A549 (cell line): ENCODE measurements at regions not wholly inside any gene's neighbourhood (a gene's known extent, or its start where the extent isn't known, plus 50 kb on each side); places are given as distances from the start of the nearest gene placed in this dataset.

ENCODE experiments used
- ATAC-seq, 2 experiments: fragments of 200-7000 bp in 1 of 2; fragments of >200 bp in 1 of 2; cut with Nextera tagmentation in 1 of 2; cut with Tn5 transposase in 1 of 2; 3 replicates each; pipeline versions ENCODE4 v1.8.0 to v1.9.1; 2018 to 2020; ENCODE audit warnings: mild to moderate bottlenecking in 1 of 2, moderate library complexity in 1 of 2
- CTCF ChIA-PET: fragments of 300-600 bp; sonication (Branson Sonifier 250); formaldehyde crosslinking; extraction: SDS; loops from one replicate; lab custom pipeline; 2021; ENCODE audit warnings: antibody characterized with exemption, inconsistent platforms; lab: Yijun Ruan, JAX
- POLR2A ChIA-PET: fragments of 350-600 bp; formaldehyde crosslinking; extraction: SDS; loops from one replicate; lab custom pipeline; 2021; ENCODE audit warnings: antibody characterized with exemption, inconsistent platforms; lab: Yijun Ruan, JAX
- DNase-seq, 2 experiments: peaks; one replicate each; pipeline versions ENCODE4 v3.0.0 to v3.0.0-alpha.2; 2011 to 2016; ENCODE audit warnings: low read depth in 1 of 2, low spot score in 1 of 2
- FAIRE-seq: peaks from 2 replicates; lab custom pipeline; 2011; peaks lifted over from hg19 to GRCh38; lab: Jason Lieb, UNC
- H3K27ac ChIP-seq, 2 experiments: fragments of >200 bp; sonication (Bioruptor Twin); formaldehyde crosslinking; 3 replicates each; pipeline ENCODE4 v1.5.1; 2016 to 2017
- H3K4me1 ChIP-seq: fragments of >200 bp; sonication (Bioruptor Twin); formaldehyde crosslinking; 3 replicates; pipeline ENCODE4 v1.6.1; 2016
- H3K4me2 ChIP-seq: fragments of >200 bp; sonication (Bioruptor Twin); formaldehyde crosslinking; 3 replicates; pipeline ENCODE4 v1.6.1; 2016
- H3K4me3 ChIP-seq: fragments of >200 bp; sonication (Bioruptor Twin); formaldehyde crosslinking; 3 replicates; pipeline ENCODE4 v1.5.1; 2016
- H3K9me3 ChIP-seq: fragments of >200 bp; sonication (Bioruptor Twin); formaldehyde crosslinking; 3 replicates; pipeline ENCODE4 v1.6.1; 2016
- CBX2 ChIP-seq: fragments of 200-600 bp; sonication (generic); IDR thresholded peaks from 2 replicates; pipeline ENCODE4 v1.6.1; 2016; ENCODE audit warnings: low read depth, mild to moderate bottlenecking, borderline replicate concordance
- CBX8 ChIP-seq: fragments of 200-600 bp; sonication (generic); IDR thresholded peaks from 2 replicates; pipeline ENCODE4 v1.6.1; 2016
- CEBPB ChIP-seq, 2 experiments: fragments of >200 bp in 1 of 2; sonication (Bioruptor Twin) in 1 of 2; formaldehyde crosslinking in 1 of 2; IDR thresholded peaks; 2 replicates each; pipeline ENCODE4 v1.6.1; 2012 to 2016
- CHD2 ChIP-seq: fragments of 150-350 bp; IDR thresholded peaks from 2 replicates; pipeline ENCODE4 v1.6.1; 2014; ENCODE audit warnings: low read length; ENCODE audit not compliant: partially characterized antibody
- CHD4 ChIP-seq: fragments of 200-600 bp; sonication (generic); IDR thresholded peaks from 2 replicates; pipeline ENCODE4 v1.6.1; 2016; ENCODE audit warnings: antibody characterized with exemption, mild to moderate bottlenecking, borderline replicate concordance
- ESRRA ChIP-seq: fragments of 150-350 bp; IDR thresholded peaks from 2 replicates; pipeline ENCODE4 v1.6.1; 2014; ENCODE audit warnings: mild to moderate bottlenecking, low read length, borderline replicate concordance
- FOXS1 ChIP-seq: fragments of 250-450 bp; sonication (Bioruptor Pico); IDR thresholded peaks from 2 replicates; pipeline ENCODE4 v1.5.0; 2020; ENCODE audit warnings: mild to moderate bottlenecking, moderate library complexity
- HOXA7 ChIP-seq: fragments of 250-450 bp; sonication (Bioruptor Pico); IDR thresholded peaks from 2 replicates; pipeline ENCODE4 v1.5.0; 2020; ENCODE audit warnings: mild to moderate bottlenecking, moderate library complexity
- HOXB13 ChIP-seq: fragments of 250-450 bp; sonication (Bioruptor Pico); IDR thresholded peaks from 2 replicates; pipeline ENCODE4 v1.5.0; 2020; ENCODE audit warnings: low read depth, mild to moderate bottlenecking, moderate library complexity
- JUN ChIP-seq, 2 experiments: fragments of >200 bp; sonication (Bioruptor Twin); formaldehyde crosslinking; IDR thresholded peaks; 2 replicates in 1 of 2; 3 replicates in 1 of 2; pipeline ENCODE4 v1.6.1; 2016 to 2017
- KDM1A ChIP-seq: fragments of 200-600 bp; sonication (generic); IDR thresholded peaks from 2 replicates; pipeline ENCODE4 v1.6.1; 2016; ENCODE audit warnings: low read depth, mild to moderate bottlenecking
- KDM5A ChIP-seq: fragments of 200-600 bp; sonication (generic); IDR thresholded peaks from 2 replicates; pipeline ENCODE4 v1.6.1; 2016; ENCODE audit warnings: antibody characterized with exemption, mild to moderate bottlenecking
- NPAS2 ChIP-seq: fragments of 250-450 bp; sonication (Bioruptor Pico); IDR thresholded peaks from 2 replicates; pipeline ENCODE4 v1.8.0; 2022; ENCODE audit warnings: mild to moderate bottlenecking, moderate library complexity, borderline replicate concordance
- NR3C1 ChIP-seq: fragments of >200 bp; sonication (Bioruptor Twin); formaldehyde crosslinking; IDR thresholded peaks from 3 replicates; pipeline ENCODE4 v1.6.1; 2017
- POLR2AphosphoS2 ChIP-seq: conservative IDR thresholded peaks from 2 replicates; pipeline ENCODE4 v1.6.1; 2012; ENCODE audit warnings: low read length, improper control_type of control experiment, inconsistent platforms
- RAD21 ChIP-seq, 2 experiments: fragments of >200 bp in 1 of 2; sonication (Bioruptor Twin) in 1 of 2; formaldehyde crosslinking in 1 of 2; IDR thresholded peaks in 1 of 2; conservative IDR thresholded peaks in 1 of 2; 2 replicates in 1 of 2; 3 replicates in 1 of 2; pipeline ENCODE4 v1.6.1; 2012 to 2018; ENCODE audit warnings: inconsistent platforms in 1 of 2
- RFX5 ChIP-seq: fragments of 450-650 bp; IDR thresholded peaks from 2 replicates; pipeline ENCODE4 v1.7.1; 2014; ENCODE audit warnings: antibody characterized with exemption, mild to moderate bottlenecking, moderate library complexity
- RNF2 ChIP-seq: fragments of 200-600 bp; sonication (generic); IDR thresholded peaks from 2 replicates; pipeline ENCODE4 v1.6.1; 2016; ENCODE audit warnings: low read depth, mild to moderate bottlenecking, antibody characterized with exemption, moderate library complexity, borderline replicate concordance
- SMC3 ChIP-seq: fragments of >200 bp; sonication (Bioruptor Twin); formaldehyde crosslinking; IDR thresholded peaks from 3 replicates; pipeline ENCODE4 v1.6.1; 2018; ENCODE audit warnings: inconsistent platforms
- ZNF302 ChIP-seq: fragments of 250-450 bp; sonication (Bioruptor Pico); IDR thresholded peaks from 2 replicates; pipeline ENCODE4 v1.9.0; 2021; ENCODE audit warnings: inconsistent platforms, mild to moderate bottlenecking, moderate library complexity
- WGBS: methylation state at CpG from one replicate; pipeline ENCODE4 v1.1.6; 2017; ENCODE audit errors: missing lambda C conversion rate; 5-methylcytosine and 5-hydroxymethylcytosine counted together
- TF ChIP-seq, protein P1 (sequence below): IDR thresholded peaks from 2 replicates; pipeline ENCODE4 v1.6.1; 2012
- TF ChIP-seq, protein P2 (sequence below): fragments of 250-450 bp; sonication (Bioruptor Pico); IDR thresholded peaks from 2 replicates; pipeline ENCODE4 v1.5.0; 2021; ENCODE audit warnings: mild to moderate bottlenecking, moderate library complexity, borderline replicate concordance
- TF ChIP-seq, protein P3 (sequence below): fragments of >200 bp; sonication (Bioruptor Twin); formaldehyde crosslinking; IDR thresholded peaks from 3 replicates; pipeline ENCODE4 v1.6.1; 2016

DNA sequence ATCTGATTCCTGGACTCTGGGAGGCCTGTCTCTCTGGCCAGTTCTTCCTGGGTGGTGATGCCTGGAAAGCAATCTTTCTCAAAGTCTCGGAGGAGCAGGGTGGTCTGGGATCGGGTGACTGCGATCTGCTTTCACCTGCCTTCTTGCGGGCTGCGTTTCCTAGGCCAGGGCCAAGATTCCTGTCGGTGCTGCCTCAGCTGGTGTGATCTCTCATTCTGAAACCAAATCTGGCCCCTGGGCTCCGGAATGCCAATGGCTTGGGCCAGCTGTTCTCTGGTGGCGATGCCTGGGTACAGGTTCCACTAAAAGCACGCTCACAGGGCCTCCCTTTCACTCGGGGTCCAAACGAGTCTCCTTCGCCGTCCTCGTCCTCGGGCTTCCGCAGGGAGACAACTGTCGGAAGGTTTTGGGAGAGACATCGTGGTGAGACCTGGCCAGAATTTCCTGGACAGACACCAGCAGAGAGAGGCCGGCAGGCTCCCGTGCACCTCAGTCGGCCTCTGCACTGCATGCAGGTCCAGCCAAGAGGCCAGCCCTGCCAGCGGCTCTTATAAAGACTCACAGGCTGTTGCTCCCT lies 187.1 kb downstream of the ALG10 start:
- WGBS: 45% methylated on average over 22 of the region's 22 CpGs

DNA sequence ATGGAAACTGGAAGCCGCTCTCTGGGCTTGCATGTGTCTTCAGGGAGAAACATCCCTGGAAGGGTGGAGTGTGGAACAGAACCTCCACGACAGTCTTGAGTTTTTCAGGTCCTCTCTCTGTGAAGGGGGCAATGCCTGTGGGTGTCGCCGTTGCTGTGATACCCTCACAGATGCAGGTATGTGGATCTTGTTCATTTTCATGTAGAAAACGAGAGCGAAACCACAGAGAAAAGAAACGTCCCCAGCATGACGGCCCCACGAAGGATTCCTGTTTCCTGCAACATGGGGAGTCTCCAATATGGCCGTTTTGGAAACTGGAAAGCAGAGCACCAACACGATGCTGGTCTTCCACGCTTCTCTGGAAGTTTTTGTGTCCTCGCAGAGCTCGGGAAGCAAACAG lies 187.9 kb downstream of the ALG10 start:
- ChIA-PET CTCF (no interaction called here), POLR2A (no interaction called here)
- no peak for FAIRE-seq
- Histone ChIP-seq H3K27ac (no peak overlapping the region), H3K4me1 (no peaks in the 10 kb centered on the region), H3K9me3 (no peaks in the 10 kb centered on the region; the same call in 2 of the 3 replicates), H3K4me3 (no peak overlapping the region), H3K4me2 (no peak overlapping the region)
- DNase-seq: no peak
- ATAC-seq: no peak
- WGBS: 26% methylated on average over 14 of the region's 14 CpGs
- TF ChIP-seq RAD21 (conservative IDR thresholded peaks at IDR 0.05 in 1 of 2, IDR thresholded peaks at IDR 0.05 in 1 of 2) (no peak), NPAS2 (CRISPR knock-in tag) (no peak)

More for the DNA sequence above, 187.1 kb downstream of the ALG10 start:
- ChIA-PET POLR2A (no interaction called here), CTCF (no interaction called here)
- Histone ChIP-seq H3K4me2 (no peak overlapping the region), H3K4me3 (no peak overlapping the region), H3K4me1 (no peaks in the 10 kb centered on the region), H3K27ac (no peak overlapping the region), H3K9me3 (no peaks in the 10 kb centered on the region; the same call in 2 of the 3 replicates)
- ATAC-seq: no peak
- no peak for DNase-seq
- FAIRE-seq: no peak
- no peak for TF ChIP-seq FOXS1 (CRISPR knock-in tag)
- no peak for TF ChIP-seq CHD2
- TF ChIP-seq RNF2: no peak
- TF ChIP-seq KDM5A: no peak
- TF ChIP-seq, protein P1, sequence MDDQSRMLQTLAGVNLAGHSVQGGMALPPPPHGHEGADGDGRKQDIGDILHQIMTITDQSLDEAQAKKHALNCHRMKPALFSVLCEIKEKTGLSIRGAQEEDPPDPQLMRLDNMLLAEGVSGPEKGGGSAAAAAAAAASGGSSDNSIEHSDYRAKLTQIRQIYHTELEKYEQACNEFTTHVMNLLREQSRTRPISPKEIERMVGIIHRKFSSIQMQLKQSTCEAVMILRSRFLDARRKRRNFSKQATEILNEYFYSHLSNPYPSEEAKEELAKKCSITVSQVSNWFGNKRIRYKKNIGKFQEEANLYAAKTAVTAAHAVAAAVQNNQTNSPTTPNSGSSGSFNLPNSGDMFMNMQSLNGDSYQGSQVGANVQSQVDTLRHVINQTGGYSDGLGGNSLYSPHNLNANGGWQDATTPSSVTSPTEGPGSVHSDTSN: no peak
- no peak for TF ChIP-seq ZNF302 (CRISPR knock-in tag)
- TF ChIP-seq, protein P2, sequence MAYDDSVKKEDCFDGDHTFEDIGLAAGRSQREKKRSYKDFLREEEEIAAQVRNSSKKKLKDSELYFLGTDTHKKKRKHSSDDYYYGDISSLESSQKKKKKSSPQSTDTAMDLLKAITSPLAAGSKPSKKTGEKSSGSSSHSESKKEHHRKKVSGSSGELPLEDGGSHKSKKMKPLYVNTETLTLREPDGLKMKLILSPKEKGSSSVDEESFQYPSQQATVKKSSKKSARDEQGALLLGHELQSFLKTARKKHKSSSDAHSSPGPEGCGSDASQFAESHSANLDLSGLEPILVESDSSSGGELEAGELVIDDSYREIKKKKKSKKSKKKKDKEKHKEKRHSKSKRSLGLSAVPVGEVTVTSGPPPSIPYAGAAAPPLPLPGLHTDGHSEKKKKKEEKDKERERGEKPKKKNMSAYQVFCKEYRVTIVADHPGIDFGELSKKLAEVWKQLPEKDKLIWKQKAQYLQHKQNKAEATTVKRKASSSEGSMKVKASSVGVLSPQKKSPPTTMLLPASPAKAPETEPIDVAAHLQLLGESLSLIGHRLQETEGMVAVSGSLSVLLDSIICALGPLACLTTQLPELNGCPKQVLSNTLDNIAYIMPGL (CRISPR knock-in tag): no peak
- TF ChIP-seq, protein P3, sequence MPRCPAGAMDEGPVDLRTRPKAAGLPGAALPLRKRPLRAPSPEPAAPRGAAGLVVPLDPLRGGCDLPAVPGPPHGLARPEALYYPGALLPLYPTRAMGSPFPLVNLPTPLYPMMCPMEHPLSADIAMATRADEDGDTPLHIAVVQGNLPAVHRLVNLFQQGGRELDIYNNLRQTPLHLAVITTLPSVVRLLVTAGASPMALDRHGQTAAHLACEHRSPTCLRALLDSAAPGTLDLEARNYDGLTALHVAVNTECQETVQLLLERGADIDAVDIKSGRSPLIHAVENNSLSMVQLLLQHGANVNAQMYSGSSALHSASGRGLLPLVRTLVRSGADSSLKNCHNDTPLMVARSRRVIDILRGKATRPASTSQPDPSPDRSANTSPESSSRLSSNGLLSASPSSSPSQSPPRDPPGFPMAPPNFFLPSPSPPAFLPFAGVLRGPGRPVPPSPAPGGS: no peak
- no peak for TF ChIP-seq NR3C1
- no peak for TF ChIP-seq ESRRA
- no peak for TF ChIP-seq JUN (IDR thresholded peaks at IDR 0.05)

DNA sequence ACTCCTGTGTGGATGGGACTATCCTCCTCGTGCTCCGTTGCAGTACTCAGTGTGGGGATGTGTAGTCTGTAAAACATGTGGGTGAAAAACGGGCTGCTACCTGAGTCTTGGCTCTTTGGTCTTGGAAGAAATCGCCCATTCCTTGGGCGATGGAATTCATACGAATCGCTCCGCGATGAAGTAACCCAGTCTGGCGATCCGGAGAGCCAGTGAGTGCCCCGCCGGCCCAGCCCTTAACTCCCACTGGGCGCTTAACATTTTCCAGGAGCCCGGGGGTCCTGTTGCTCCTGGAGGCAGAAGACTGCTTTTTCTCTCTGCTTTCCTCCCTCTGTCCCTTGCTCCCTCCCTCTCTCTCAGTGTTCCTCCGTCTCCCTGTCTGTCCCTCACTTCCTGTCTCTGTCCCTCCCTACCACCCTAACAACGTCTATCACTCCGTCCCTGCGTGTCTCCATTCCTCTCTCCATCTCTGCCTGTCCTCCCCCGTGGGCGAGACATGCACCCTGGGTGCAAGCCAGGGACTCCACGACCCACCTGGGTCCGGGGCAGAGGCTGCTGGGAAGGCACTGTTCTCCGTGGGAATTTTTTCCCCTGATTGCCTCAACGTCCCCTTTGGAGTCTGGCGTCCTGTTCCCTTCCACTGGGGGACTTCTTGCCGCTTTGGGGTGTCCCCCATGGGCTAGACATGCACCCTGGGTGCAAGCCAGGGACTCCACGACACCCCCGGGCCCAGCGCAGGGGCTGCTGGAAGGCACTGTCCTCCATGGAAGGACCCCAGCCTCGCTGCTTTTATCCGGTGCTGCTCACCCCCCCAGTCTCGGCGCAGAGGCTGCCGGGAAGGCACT lies 188.6 kb downstream of the ALG10 start:
- ChIA-PET POLR2A (no interaction called here), CTCF (no interaction called here)
- TF ChIP-seq CHD4 (no peak), RAD21 (conservative IDR thresholded peaks at IDR 0.05 in 1 of 2, IDR thresholded peaks at IDR 0.05 in 1 of 2) (no peak), SMC3 (no peak), RFX5 (no peak), CEBPB (IDR thresholded peaks at IDR 0.05) (no peak), NPAS2 (CRISPR knock-in tag) (no peak), KDM1A (no peak), HOXB13 (CRISPR knock-in tag) (no peak), HOXA7 (CRISPR knock-in tag) (no peak), CBX8 (no peak), CBX2 (no peak), CHD2 (no peak), POLR2AphosphoS2 (no peak), RNF2 (no peak)
- WGBS: 47% methylated on average over 33 of the region's 35 CpGs
- ATAC-seq (no peak), FAIRE-seq (no peak), DNase-seq (no peak)
- no peaks in the 10 kb centered on the region; the same call in 2 of the 3 replicates for H3K9me3 ChIP-seq
- H3K4me3 ChIP-seq: no peak overlapping the region
- no peak overlapping the region for H3K4me2 ChIP-seq
- no peak overlapping the region for H3K27ac ChIP-seq
- no peaks in the 10 kb centered on the region for H3K4me1 ChIP-seq
